H1 (cell line): ENCODE measurements at regions not wholly inside any gene's neighbourhood (a gene's known extent, or its start where the extent isn't known, plus 50 kb on each side); places are given as distances from the start of the nearest gene placed in this dataset.

ENCODE experiments used
- EP300 ChIP-seq, 2 experiments: IDR thresholded peaks; 1 replicate in 1 of 2; 2 replicates in 1 of 2; pipeline ENCODE4 v1.6.1; 2011 to 2012; ENCODE audit warnings: low read depth in 2 of 2, low read length in 2 of 2, mild to moderate bottlenecking in 2 of 2, borderline replicate concordance in 1 of 2, inconsistent platforms in 1 of 2, moderate library complexity in 1 of 2
- JUND ChIP-seq: IDR thresholded peaks from 2 replicates; pipeline ENCODE4 v1.6.1; 2011; ENCODE audit warnings: mild to moderate bottlenecking, improper control_type of control experiment, low read length
- KDM1A ChIP-seq: fragments of 200-600, 300-600 bp; sonication (generic); IDR thresholded peaks from 2 replicates; pipeline ENCODE4 v1.7.1; 2016; ENCODE audit warnings: mild to moderate bottlenecking, low read length, borderline replicate concordance
- POLR2A ChIP-seq, 2 experiments: IDR thresholded peaks; 1 replicate in 1 of 2; 2 replicates in 1 of 2; pipeline ENCODE4 v1.6.1; 2011; ENCODE audit warnings: low read depth in 2 of 2, low read length in 2 of 2, mild to moderate bottlenecking in 2 of 2; ENCODE audit errors: control extremely low read depth in 1 of 2
- POLR2AphosphoS5 ChIP-seq: IDR thresholded peaks from 2 replicates; pipeline ENCODE4 v1.6.1; 2011; ENCODE audit warnings: low read depth, low read length
- RAD21 ChIP-seq, 2 experiments: IDR thresholded peaks in 1 of 2; conservative IDR thresholded peaks in 1 of 2; 2 replicates each; pipeline ENCODE4 v1.6.1; 2011; ENCODE audit warnings: low read depth in 2 of 2, low read length in 2 of 2, improper control_type of control experiment in 1 of 2, inconsistent platforms in 1 of 2, mild to moderate bottlenecking in 1 of 2, moderate library complexity in 1 of 2
- ZNF274 ChIP-seq: IDR thresholded peaks from 2 replicates; pipeline ENCODE4 v1.7.0; 2012; ENCODE audit warnings: low read length, borderline replicate concordance; ENCODE audit errors: extremely low read depth
- TF ChIP-seq, protein P1 (sequence below), 3 experiments: IDR thresholded peaks; 1 replicate in 2 of 3; 2 replicates in 1 of 3; pipeline versions ENCODE4 v1.5.1 to v1.6.1; 2011; ENCODE audit warnings: low read length in 3 of 3, mild to moderate bottlenecking in 3 of 3, inconsistent platforms in 2 of 3, low read depth in 1 of 3, moderate library complexity in 1 of 3; ENCODE audit not compliant: insufficient read depth in 1 of 3; ENCODE audit errors: control extremely low read depth in 1 of 3
- TF ChIP-seq, protein P2 (sequence below): IDR thresholded peaks from 2 replicates; pipeline ENCODE4 v1.6.1; 2012; ENCODE audit warnings: inconsistent platforms

DNA sequence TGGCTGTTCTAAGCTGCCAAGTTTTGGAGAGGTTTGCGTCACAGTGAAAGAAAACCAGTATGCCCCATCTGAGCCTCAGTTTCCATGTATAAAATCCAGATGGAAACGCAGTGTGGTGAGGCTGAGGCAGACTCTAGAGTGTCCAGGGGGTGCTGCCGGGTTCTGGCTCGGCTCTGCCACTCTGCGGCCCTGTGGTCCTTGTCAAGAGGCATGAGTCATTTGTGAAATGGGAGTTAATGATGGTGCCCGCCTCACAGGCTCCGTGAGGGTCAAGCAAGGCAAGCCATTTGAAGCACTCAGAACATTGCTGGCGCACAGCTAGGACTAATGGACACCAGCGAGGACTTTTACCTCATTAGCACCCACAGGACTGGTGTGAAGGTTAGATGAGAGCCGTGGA, 214.3 kb downstream of the PTPRU start:
- TF ChIP-seq, protein P1, sequence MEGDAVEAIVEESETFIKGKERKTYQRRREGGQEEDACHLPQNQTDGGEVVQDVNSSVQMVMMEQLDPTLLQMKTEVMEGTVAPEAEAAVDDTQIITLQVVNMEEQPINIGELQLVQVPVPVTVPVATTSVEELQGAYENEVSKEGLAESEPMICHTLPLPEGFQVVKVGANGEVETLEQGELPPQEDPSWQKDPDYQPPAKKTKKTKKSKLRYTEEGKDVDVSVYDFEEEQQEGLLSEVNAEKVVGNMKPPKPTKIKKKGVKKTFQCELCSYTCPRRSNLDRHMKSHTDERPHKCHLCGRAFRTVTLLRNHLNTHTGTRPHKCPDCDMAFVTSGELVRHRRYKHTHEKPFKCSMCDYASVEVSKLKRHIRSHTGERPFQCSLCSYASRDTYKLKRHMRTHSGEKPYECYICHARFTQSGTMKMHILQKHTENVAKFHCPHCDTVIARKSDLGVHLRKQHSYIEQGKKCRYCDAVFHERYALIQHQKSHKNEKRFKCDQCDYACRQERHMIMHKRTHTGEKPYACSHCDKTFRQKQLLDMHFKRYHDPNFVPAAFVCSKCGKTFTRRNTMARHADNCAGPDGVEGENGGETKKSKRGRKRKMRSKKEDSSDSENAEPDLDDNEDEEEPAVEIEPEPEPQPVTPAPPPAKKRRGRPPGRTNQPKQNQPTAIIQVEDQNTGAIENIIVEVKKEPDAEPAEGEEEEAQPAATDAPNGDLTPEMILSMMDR (IDR thresholded peaks at IDR 0.05; ENCODE audit: control extremely low read depth in 1 of 3, insufficient read depth in 1 of 3, low read depth in 1 of 3, low read length in 3 of 3), result no peak
- TF ChIP-seq EP300 (IDR thresholded peaks at IDR 0.05; ENCODE audit: borderline replicate concordance in 1 of 2, low read depth in 2 of 2, low read length in 2 of 2), result no peak
- TF ChIP-seq ZNF274, result no peak
- no peak for TF ChIP-seq KDM1A
- no peak for TF ChIP-seq JUND
- TF ChIP-seq, protein P2, sequence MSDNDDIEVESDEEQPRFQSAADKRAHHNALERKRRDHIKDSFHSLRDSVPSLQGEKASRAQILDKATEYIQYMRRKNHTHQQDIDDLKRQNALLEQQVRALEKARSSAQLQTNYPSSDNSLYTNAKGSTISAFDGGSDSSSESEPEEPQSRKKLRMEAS, result no peak
- no peak for TF ChIP-seq POLR2AphosphoS5
- TF ChIP-seq POLR2A (IDR thresholded peaks at IDR 0.05; ENCODE audit: control extremely low read depth in 1 of 2, low read depth in 2 of 2, low read length in 2 of 2), result no peak
- TF ChIP-seq RAD21 (IDR thresholded peaks at IDR 0.05 in 1 of 2, conservative IDR thresholded peaks at IDR 0.05 in 1 of 2; ENCODE audit: low read depth in 2 of 2, low read length in 2 of 2), result no peak
